IMR-90 (cell line): ENCODE measurements at regions not wholly inside any gene's neighbourhood (a gene's known extent, or its start where the extent isn't known, plus 50 kb on each side); places are given as distances from the start of the nearest gene placed in this dataset.

Experiments
- ATAC-seq: fragments of 200-7000 bp; cut with Tn5 transposase; 2 replicates; pipeline ENCODE4 v1.9.1; 2020; ENCODE audit warnings: low read depth, mild to moderate bottlenecking, moderate library complexity
- BruUV-seq: library from RNA; stranded (reverse); fragments of 400-500 nt; replicated peaks from 2 replicates; lab custom pipeline; 2021; lab: Mats Ljungman, UMichigan
- CTCF ChIA-PET: fragments of 300-600 bp; formaldehyde crosslinking; extraction: SDS; loops from one replicate; lab custom pipeline; 2021; ENCODE audit warnings: antibody characterized with exemption; lab: Yijun Ruan, JAX
- POLR2A ChIA-PET: fragments of 300-600 bp; sonication (Branson Sonifier 250); formaldehyde crosslinking; loops from one replicate; lab custom pipeline; 2022; ENCODE audit warnings: antibody characterized with exemption; ENCODE audit not compliant: unreplicated experiment; lab: Charles Lee
- DNase-seq: peaks from one replicate; pipeline ENCODE4 v3.0.0; 2013
- H2AFZ ChIP-seq: replicated peaks from 2 replicates; pipeline ENCODE3; 2013; ENCODE audit warnings: low read length, mild to moderate bottlenecking; ENCODE audit not compliant: poor library complexity
- H2AK5ac ChIP-seq: 2 replicates; pipeline ENCODE4 v1.6.1; 2013; ENCODE audit warnings: low read depth, low read length, inconsistent platforms
- H2AK9ac ChIP-seq: replicated peaks from 2 replicates; pipeline ENCODE3; 2013; ENCODE audit warnings: mild to moderate bottlenecking, low read depth, low read length, moderate library complexity; ENCODE audit not compliant: poor library complexity
- H2BK120ac ChIP-seq: 2 replicates; pipeline ENCODE4 v1.6.1; 2013; ENCODE audit warnings: low read depth, low read length, inconsistent platforms
- H2BK15ac ChIP-seq: 3 replicates; pipeline ENCODE4 v1.6.1; 2013; ENCODE audit warnings: low read depth, low read length, inconsistent platforms
- H2BK20ac ChIP-seq: 2 replicates; pipeline ENCODE4 v1.6.1; 2013; ENCODE audit warnings: low read depth, mild to moderate bottlenecking, inconsistent platforms, low read length, moderate library complexity
- H2BK5ac ChIP-seq: 2 replicates; pipeline ENCODE4 v1.6.1; 2013; ENCODE audit warnings: mild to moderate bottlenecking, low read depth, low read length, inconsistent platforms; ENCODE audit not compliant: poor library complexity, severe bottlenecking
- H3K14ac ChIP-seq: replicated peaks from 2 replicates; pipeline ENCODE4 v1.6.1; 2013; ENCODE audit warnings: low read depth, low read length, inconsistent platforms
- H3K18ac ChIP-seq: 2 replicates; pipeline ENCODE4 v1.6.1; 2013; ENCODE audit warnings: low read depth, low read length, control low read depth
- H3K23ac ChIP-seq: 2 replicates; pipeline ENCODE4 v1.6.1; 2013; ENCODE audit warnings: low read depth, low read length, inconsistent platforms
- H3K27ac ChIP-seq: 2 replicates; pipeline ENCODE4 v1.5.1; 2013; ENCODE audit warnings: mild to moderate bottlenecking, control low read depth, low read length; ENCODE audit not compliant: insufficient read depth
- H3K27me3 ChIP-seq: 2 replicates; pipeline ENCODE4 v1.6.1; 2013; ENCODE audit warnings: low read length; ENCODE audit not compliant: control insufficient read depth, insufficient read depth
- H3K36me3 ChIP-seq: 2 replicates; pipeline ENCODE4 v1.6.1; 2013; ENCODE audit warnings: low read length, mixed read lengths; ENCODE audit not compliant: control insufficient read depth, insufficient read depth
- H3K4ac ChIP-seq: 2 replicates; pipeline ENCODE4 v1.6.1; 2013; ENCODE audit warnings: low read depth, low read length, inconsistent platforms
- H3K4me1 ChIP-seq: 2 replicates; pipeline ENCODE4 v1.6.1; 2013; ENCODE audit warnings: low read length, mixed read lengths; ENCODE audit not compliant: control insufficient read depth, insufficient read depth
- H3K4me2 ChIP-seq: 2 replicates; pipeline ENCODE4 v1.6.1; 2013; ENCODE audit warnings: low read depth, mild to moderate bottlenecking, control low read depth, low read length, moderate library complexity
- H3K4me3 ChIP-seq: 2 replicates; pipeline ENCODE4 v1.5.1; 2013; ENCODE audit warnings: low read depth, mild to moderate bottlenecking, control low read depth, low read length, moderate library complexity; ENCODE audit not compliant: insufficient read depth
- H3K56ac ChIP-seq: 2 replicates; pipeline ENCODE4 v1.6.1; 2013; ENCODE audit warnings: low read length, inconsistent platforms; ENCODE audit not compliant: insufficient read depth; ENCODE audit errors: extremely low read depth
- H3K79me1 ChIP-seq, 2 experiments: 2 replicates each; pipeline ENCODE4 v1.6.1; 2013; ENCODE audit warnings: low read length in 2 of 2, inconsistent platforms in 1 of 2, low read depth in 1 of 2
- H3K9ac ChIP-seq: 2 replicates; pipeline ENCODE4 v1.6.1; 2013; ENCODE audit warnings: low read depth, low read length, control low read depth
- H3K9me1 ChIP-seq: 2 replicates; pipeline ENCODE4 v1.6.1; 2013; ENCODE audit warnings: low read length, inconsistent platforms; ENCODE audit not compliant: insufficient read depth
- H3K9me3 ChIP-seq: 2 replicates; pipeline ENCODE4 v1.6.1; 2013; ENCODE audit warnings: low read length; ENCODE audit not compliant: control insufficient read depth, insufficient read depth
- H4K20me1 ChIP-seq: 2 replicates; pipeline ENCODE4 v1.6.1; 2013; ENCODE audit warnings: low read length, inconsistent platforms; ENCODE audit not compliant: insufficient read depth
- H4K5ac ChIP-seq: 2 replicates; pipeline ENCODE4 v1.6.1; 2013; ENCODE audit warnings: mild to moderate bottlenecking, low read depth, low read length, control low read depth
- H4K8ac ChIP-seq, 2 experiments: 2 replicates each; pipeline ENCODE4 v1.6.1; 2013; ENCODE audit warnings: low read depth in 2 of 2, low read length in 2 of 2, control low read depth in 1 of 2, inconsistent platforms in 1 of 2
- H4K91ac ChIP-seq: 2 replicates; pipeline ENCODE4 v1.6.1; 2013; ENCODE audit warnings: low read depth, low read length, inconsistent platforms; ENCODE audit not compliant: insufficient read depth
- CHD1 ChIP-seq: IDR thresholded peaks from 2 replicates; pipeline ENCODE4 v1.6.1; 2012; ENCODE audit warnings: low read depth, low read length, improper control_type of control experiment
- CTCF ChIP-seq: conservative IDR thresholded peaks from 2 replicates; pipeline ENCODE4 v1.5.1; 2012; ENCODE audit warnings: mild to moderate bottlenecking, low read depth, low read length, improper control_type of control experiment
- ELK1 ChIP-seq: fragments of 150-350 bp; IDR thresholded peaks from 2 replicates; pipeline ENCODE4 v1.6.1; 2016; ENCODE audit warnings: low read depth, mild to moderate bottlenecking, low read length, moderate library complexity, borderline replicate concordance
- FOS ChIP-seq: fragments of 150-350 bp; IDR thresholded peaks from 2 replicates; pipeline ENCODE4 v1.6.1; 2016; ENCODE audit warnings: low read depth, low read length
- MAFK ChIP-seq: IDR thresholded peaks from 2 replicates; pipeline ENCODE4 v1.6.1; 2012; ENCODE audit warnings: low read depth, low read length, improper control_type of control experiment
- MAZ ChIP-seq: IDR thresholded peaks from 2 replicates; pipeline ENCODE4 v1.6.1; 2012; ENCODE audit warnings: low read depth, mild to moderate bottlenecking, low read length, improper control_type of control experiment, moderate library complexity, borderline replicate concordance
- MXI1 ChIP-seq: IDR thresholded peaks from 2 replicates; pipeline ENCODE4 v1.6.1; 2012; ENCODE audit warnings: low read depth, mild to moderate bottlenecking, low read length, moderate library complexity, borderline replicate concordance
- NFE2L2 ChIP-seq: fragments of 150-350 bp; IDR thresholded peaks from 2 replicates; pipeline ENCODE4 v1.6.1; 2016; ENCODE audit warnings: low read depth, mild to moderate bottlenecking, low read length
- POLR2A ChIP-seq: IDR thresholded peaks from 2 replicates; pipeline ENCODE4 v1.6.1; 2012; ENCODE audit warnings: mild to moderate bottlenecking, low read depth, low read length
- RAD21 ChIP-seq: IDR thresholded peaks from 2 replicates; pipeline ENCODE4 v1.6.1; 2012; ENCODE audit warnings: low read length, improper control_type of control experiment
- RCOR1 ChIP-seq: IDR thresholded peaks from 2 replicates; pipeline ENCODE4 v1.6.1; 2012; ENCODE audit warnings: mild to moderate bottlenecking, low read length, improper control_type of control experiment; ENCODE audit not compliant: insufficient replicate concordance
- USF2 ChIP-seq: fragments of 150-350 bp; IDR thresholded peaks from 2 replicates; pipeline ENCODE4 v1.6.1; 2017; ENCODE audit warnings: mild to moderate bottlenecking, antibody characterized with exemption, low read length, low read depth
- WGBS, 2 experiments: methylation state at CpG; one replicate each; pipeline versions ENCODE4 v1.1.5 to v1.1.7; 2013; ENCODE audit warnings: missing lambda C conversion rate in 2 of 2; ENCODE audit not compliant: insufficient read length in 1 of 2; ENCODE audit errors: extremely low coverage in 2 of 2; 5-methylcytosine and 5-hydroxymethylcytosine counted together
- dilution Hi-C: fragments of 300-500 bp; cut with HindIII; formaldehyde crosslinking; loops from one replicate; pipeline ENCODE4 v1.14.3; 2018; ENCODE audit warnings: low sequenced_read_pairs; ENCODE audit not compliant: unreplicated experiment
- in situ Hi-C: fragments of 300-500 bp; cut with MboI; formaldehyde crosslinking; loops from 3 replicates; pipeline ENCODE4 v1.14.3; 2019; ENCODE audit warnings: low sequenced_read_pairs, inconsistent platforms, mixed read lengths
- intact Hi-C: fragments of 100-400 bp; cut with micrococcal nuclease; formaldehyde crosslinking; loops from 2 replicates; pipeline ENCODE4 v1.10.0; 2022

- no peak overlapping the region for H2BK120ac ChIP-seq
- H3K14ac ChIP-seq: no peak overlapping the region
- in situ Hi-C loops (no loop called here), dilution Hi-C loops (no loop called here), intact Hi-C loops (no loop called here)
- 60% methylated on average over 1 of the region's 5 CpGs; no CpG with 5 or more reads in 1 of the 2 experiments for WGBS, 2 experiments
- H3K36me3 ChIP-seq: no peaks in the 10 kb centered on the region
- ATAC-seq: no peak
- H2BK5ac ChIP-seq: no peak overlapping the region
- CTCF ChIA-PET: no interaction called here
- no peaks in the 10 kb centered on the region for H3K79me1 ChIP-seq
- no peak for DNase-seq
- TF ChIP-seq RCOR1: no peak
- TF ChIP-seq ELK1: no peak
- no peak for TF ChIP-seq CHD1
- no peak for TF ChIP-seq NFE2L2
- no peak for TF ChIP-seq USF2
- TF ChIP-seq FOS: no peak
- TF ChIP-seq MXI1: no peak
- TF ChIP-seq MAFK: no peak
- TF ChIP-seq RAD21: no peak
- no peak for TF ChIP-seq MAZ
- no peak for TF ChIP-seq CTCF
- no peak for TF ChIP-seq POLR2A
- no peak overlapping the region for H3K18ac ChIP-seq
- no peak overlapping the region for H4K5ac ChIP-seq
- no peaks in the 10 kb centered on the region for H4K20me1 ChIP-seq
- no peak overlapping the region for H3K56ac ChIP-seq
- H4K8ac ChIP-seq: no peak overlapping the region
- no peak overlapping the region for H2AK5ac ChIP-seq
- no peak overlapping the region for H3K4me2 ChIP-seq
- H2BK15ac ChIP-seq: no peak overlapping the region
- peaks cover 32% of the 10 kb centered on the region for H3K9me3 ChIP-seq
- POLR2A ChIA-PET: no interaction called here
- no peak overlapping the region for H2AK9ac ChIP-seq
- H4K91ac ChIP-seq: no peak overlapping the region
- H2BK20ac ChIP-seq: no peak overlapping the region
- no peak overlapping the region for H3K4me3 ChIP-seq
- H3K9me1 ChIP-seq: no peaks in the 10 kb centered on the region
- no peaks in the 10 kb centered on the region for H3K4me1 ChIP-seq
- no peak overlapping the region for H3K27ac ChIP-seq
- H3K23ac ChIP-seq: no peak overlapping the region
- no peak overlapping the region for H2AFZ ChIP-seq
- no peak overlapping the region for H3K4ac ChIP-seq
- no peak overlapping the region for H3K9ac ChIP-seq
- BruUV-seq: no TSS peak
- H3K27me3 ChIP-seq: no peaks in the 10 kb centered on the region
Measured at GRCh38 chr1:104467590-104467989, 717.9 kb downstream of the AMY1C start.
